ENCODE measurements at regions not wholly inside any gene's neighbourhood (a gene's known extent, or its start where the extent isn't known, plus 50 kb on each side); places are given as distances from the start of the nearest gene placed in this dataset.

GRCh38 chr10:35992107-35992506, 350.0 kb upstream of the FZD8 start:
- ChIA-PET POLR2A (no interaction called here), RAD21 (ENCODE audit: low non-redundant PET in 1 of 2, low total read pairs in 2 of 2, uncharacterized antibody in 2 of 2, unreplicated experiment in 2 of 2) (no interaction called here), CTCF (no interaction called here)
- no peaks in the 10 kb centered on the region for H3K27me3 ChIP-seq (ENCODE audit: insufficient read depth, low read length)
- no peaks in the 10 kb centered on the region for H3K36me3 ChIP-seq (ENCODE audit: control insufficient read depth in 1 of 2, insufficient read depth in 2 of 2, low read length in 2 of 2)
- TF ChIP-seq SP1 (IDR thresholded peaks at IDR 0.05; ENCODE audit: low read depth) (no peak), ZFX (IDR thresholded peaks at IDR 0.05) (no peak)
- ATAC-seq (no peak), DNase-seq (ENCODE audit: low read depth, low spot score) (no peak)
- no peak overlapping the region for H2AFZ ChIP-seq (ENCODE audit: low read depth, low read length, poor library complexity, severe bottlenecking)
- H3K4me1 ChIP-seq (ENCODE audit: control insufficient read depth in 1 of 2, insufficient read depth in 2 of 2, low read length in 2 of 2) = no peaks in the 10 kb centered on the region
- H3K27ac ChIP-seq (ENCODE audit: low read depth, low read length) = no peak overlapping the region
- H3K9ac ChIP-seq (ENCODE audit: low read length) = no peak overlapping the region
- intact Hi-C loops (cut with micrococcal nuclease) = no loop called here
- H3K79me2 ChIP-seq (ENCODE audit: insufficient read depth, low read length) = no peaks in the 10 kb centered on the region
- no peaks in the 10 kb centered on the region for H3K9me2 ChIP-seq (ENCODE audit: insufficient read depth)
- peaks cover 3 to 18% of the 10 kb centered on the region in 2 experiments; a peak in 3 of 4 replicates for H3K9me3 ChIP-seq (ENCODE audit: control insufficient read depth in 1 of 2, insufficient read depth in 1 of 2, low read depth in 1 of 2, low read length in 2 of 2)
- no peaks in the 10 kb centered on the region for H4K20me1 ChIP-seq (ENCODE audit: insufficient read depth)
- no peak overlapping the region for H3K4me2 ChIP-seq (ENCODE audit: low read length)
- no peak overlapping the region for H3K4me3 ChIP-seq (replicated peaks in 1 of 2; ENCODE audit: low read depth in 1 of 2, low read length in 2 of 2)
- no TSS peak for BruUV-seq (replicated peaks)

GRCh38 chr10:35986756-35987502, 344.8 kb upstream of the FZD8 start:
- intact Hi-C loops (cut with micrococcal nuclease) = no loop called here
- no peak overlapping the region for H3K9ac ChIP-seq (ENCODE audit: low read length)
- H3K27ac ChIP-seq (ENCODE audit: low read depth, low read length) = no peak overlapping the region
- TF ChIP-seq EZH2 (IDR thresholded peaks at IDR 0.05) (no peak), ELF1 (IDR thresholded peaks at IDR 0.05; ENCODE audit: borderline replicate concordance, low read depth) (no peak)
- H2AFZ ChIP-seq (ENCODE audit: low read depth, low read length, poor library complexity, severe bottlenecking) = no peak overlapping the region
- H3K4me1 ChIP-seq (ENCODE audit: control insufficient read depth in 1 of 2, insufficient read depth in 2 of 2, low read length in 2 of 2) = no peaks in the 10 kb centered on the region
- no TSS peak for BruUV-seq (replicated peaks)
- peaks cover 3 to 8% of the 10 kb centered on the region in 2 experiments; a peak in 3 of 4 replicates for H3K9me3 ChIP-seq (ENCODE audit: control insufficient read depth in 1 of 2, insufficient read depth in 1 of 2, low read depth in 1 of 2, low read length in 2 of 2)
- DNase-seq (ENCODE audit: low read depth, low spot score) = no peak
- H3K4me2 ChIP-seq (ENCODE audit: low read length) = no peak overlapping the region
- H3K27me3 ChIP-seq (ENCODE audit: insufficient read depth, low read length) = no peaks in the 10 kb centered on the region
- ATAC-seq = no peak
- ChIA-PET CTCF (no interaction called here), POLR2A (no interaction called here), RAD21 (ENCODE audit: low non-redundant PET in 1 of 2, low total read pairs in 2 of 2, uncharacterized antibody in 2 of 2, unreplicated experiment in 2 of 2) (no interaction called here)
- no peaks in the 10 kb centered on the region for H3K36me3 ChIP-seq (ENCODE audit: control insufficient read depth in 1 of 2, insufficient read depth in 2 of 2, low read length in 2 of 2)
- H4K20me1 ChIP-seq (ENCODE audit: insufficient read depth) = no peaks in the 10 kb centered on the region
- H3K4me3 ChIP-seq (replicated peaks in 1 of 2; ENCODE audit: low read depth in 1 of 2, low read length in 2 of 2) = no peak overlapping the region
- no peaks in the 10 kb centered on the region for H3K79me2 ChIP-seq (ENCODE audit: insufficient read depth, low read length)
- no peaks in the 10 kb centered on the region for H3K9me2 ChIP-seq (ENCODE audit: insufficient read depth)
